Caco-2 (cell line): ENCODE measurements at regions not wholly inside any gene's neighbourhood (a gene's known extent, or its start where the extent isn't known, plus 50 kb on each side); places are given as distances from the start of the nearest gene placed in this dataset.

Experiments
- BruUV-seq: library from RNA; stranded (reverse); fragments of 400-500 nt; replicated peaks from 2 replicates; lab custom pipeline; 2021; lab: Mats Ljungman, UMichigan
- CTCF ChIA-PET: fragments of 300-600 bp; sonication (Branson Sonifier 250); formaldehyde crosslinking; loops from one replicate; lab custom pipeline; 2022; ENCODE audit warnings: antibody characterized with exemption; lab: Charles Lee
- POLR2A ChIA-PET: fragments of 300-600 bp; sonication (Branson Sonifier 250); formaldehyde crosslinking; loops from one replicate; lab custom pipeline; 2022; ENCODE audit warnings: antibody characterized with exemption; lab: Charles Lee
- DNase-seq, 2 experiments: peaks; one replicate each; pipeline versions ENCODE4 v3.0.0 to v3.0.0-alpha.2; 2020 to 2022
- H3K27me3 ChIP-seq: replicated peaks from 2 replicates; pipeline ENCODE4 v1.6.0; 2011; ENCODE audit warnings: low read length; ENCODE audit not compliant: control insufficient read depth, insufficient read depth
- H3K36me3 ChIP-seq: 2 replicates; pipeline ENCODE4 v1.5.1; 2011; ENCODE audit warnings: low read length; ENCODE audit not compliant: control insufficient read depth, insufficient read depth
- H3K4me1 ChIP-seq: fragments of 250-450 bp; sonication (Bioruptor Pico); 2 replicates; pipeline ENCODE4 v1.5.1; 2020; ENCODE audit warnings: mild to moderate bottlenecking
- H3K4me3 ChIP-seq: 2 replicates; pipeline ENCODE4 v1.5.1; 2011; ENCODE audit warnings: low read depth, mild to moderate bottlenecking, control low read depth, low read length
- H3K9me3 ChIP-seq: fragments of 250-450 bp; sonication (Bioruptor Pico); 2 replicates; pipeline ENCODE4 v1.5.1; 2020; ENCODE audit warnings: mild to moderate bottlenecking, moderate library complexity
- H3K27ac Mint-ChIP-seq: one replicate; pipeline ENCODE4 v1.8.0; 2022; ENCODE audit warnings: mixed read lengths; ENCODE audit not compliant: unreplicated experiment
- H3K27me3 Mint-ChIP-seq: one replicate; pipeline ENCODE4 v1.8.0; 2022; ENCODE audit warnings: mixed read lengths; ENCODE audit not compliant: insufficient read depth, unreplicated experiment
- H3K36me3 Mint-ChIP-seq: one replicate; pipeline ENCODE4 v1.8.0; 2022; ENCODE audit warnings: mild to moderate bottlenecking, mixed read lengths; ENCODE audit not compliant: insufficient read depth, unreplicated experiment
- H3K4me1 Mint-ChIP-seq: one replicate; pipeline ENCODE4 v1.8.0; 2022; ENCODE audit warnings: low read depth, mixed read lengths; ENCODE audit not compliant: unreplicated experiment
- H3K4me3 Mint-ChIP-seq: one replicate; pipeline ENCODE4 v1.8.0; 2022; ENCODE audit warnings: mild to moderate bottlenecking, moderate library complexity, mixed read lengths; ENCODE audit not compliant: unreplicated experiment
- H3K9me3 Mint-ChIP-seq: one replicate; pipeline ENCODE4 v1.8.0; 2022; ENCODE audit warnings: mixed read lengths; ENCODE audit not compliant: unreplicated experiment
- intact Hi-C: fragments of 100-400 bp; cut with micrococcal nuclease; formaldehyde crosslinking; loops from one replicate; pipeline ENCODE4 v1.10.0; 2022; ENCODE audit not compliant: unreplicated experiment
- TF ChIP-seq, protein P1 (sequence below), 2 experiments: fragments of 200-600 bp in 1 of 2; IDR thresholded peaks; 1 replicate in 1 of 2; 2 replicates in 1 of 2; pipeline versions ENCODE4 v1.5.1 to v1.8.0; 2011 to 2022; ENCODE audit warnings: antibody characterized with exemption in 1 of 2, control low read depth in 1 of 2, inconsistent platforms in 1 of 2, low read depth in 1 of 2, low read length in 1 of 2, mild to moderate bottlenecking in 1 of 2, moderate library complexity in 1 of 2; ENCODE audit not compliant: insufficient read depth in 1 of 2, severe bottlenecking in 1 of 2, unreplicated experiment in 1 of 2

DNA sequence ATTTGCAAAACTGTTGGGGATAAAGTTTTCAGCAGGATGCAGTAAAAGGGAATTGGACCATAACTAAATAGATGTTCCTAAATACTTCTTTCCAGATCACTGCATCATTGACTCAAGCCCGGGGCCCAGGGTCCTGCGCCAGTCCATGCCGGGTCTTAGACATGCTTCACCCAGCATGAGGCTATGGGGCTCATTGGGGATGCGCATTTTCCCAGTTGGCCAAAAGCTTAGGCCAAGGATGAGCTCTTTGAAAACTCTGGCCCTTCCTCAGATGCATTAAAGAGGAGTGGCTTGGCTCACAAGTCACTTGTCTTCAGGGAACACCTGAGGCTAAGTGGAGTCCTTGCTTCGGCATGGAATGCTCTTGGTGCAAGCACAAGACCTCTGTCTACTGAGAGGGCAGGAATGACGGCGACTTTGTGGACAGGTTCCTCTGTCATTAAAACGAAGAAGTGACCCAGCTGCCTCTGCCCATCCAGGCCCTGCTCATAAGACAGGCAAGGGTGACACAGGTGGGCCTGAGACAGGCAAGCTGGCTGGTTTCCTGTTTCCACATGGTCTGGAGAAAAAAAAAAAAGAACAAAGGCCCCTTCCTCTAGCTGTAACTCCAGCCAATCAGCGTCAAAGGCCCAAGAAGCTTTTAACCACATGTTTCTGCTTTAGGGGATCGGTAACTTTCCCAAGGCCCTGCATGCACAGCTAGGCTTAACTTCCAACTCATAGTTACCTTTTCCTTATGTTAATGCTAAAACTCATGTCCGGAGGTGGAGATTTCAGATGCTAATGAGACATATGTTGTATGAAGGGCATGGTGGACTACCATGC, 81.4 kb upstream of the CDH4 start:
- Histone ChIP-seq H3K36me3 (no peaks in the 10 kb centered on the region), H3K4me3 (no peak overlapping the region), H3K9me3 (no peaks in the 10 kb centered on the region; the same call in 1 of the 2 replicates), H3K4me1 (no peaks in the 10 kb centered on the region), H3K27me3 (no peaks in the 10 kb centered on the region)
- CTCF ChIA-PET, result interaction anchor here (0.6 kb wide), 1 partner anchor 546 kb away, joined by 3 read pairs; no protein-coding TSS in a partner anchor
- H3K4me3 Mint-ChIP-seq, result no peak overlapping the region
- H3K9me3 Mint-ChIP-seq, result no peaks in the 10 kb centered on the region
- peak in 1 of 2 experiments; percentile 44 for DNase-seq
- no TSS peak for BruUV-seq
- no peaks in the 10 kb centered on the region for H3K36me3 Mint-ChIP-seq
- intact Hi-C loops, result no loop called here
- peaks cover 7% of the 10 kb centered on the region for H3K27me3 Mint-ChIP-seq
- no peaks in the 10 kb centered on the region for H3K4me1 Mint-ChIP-seq
- TF ChIP-seq, protein P1, sequence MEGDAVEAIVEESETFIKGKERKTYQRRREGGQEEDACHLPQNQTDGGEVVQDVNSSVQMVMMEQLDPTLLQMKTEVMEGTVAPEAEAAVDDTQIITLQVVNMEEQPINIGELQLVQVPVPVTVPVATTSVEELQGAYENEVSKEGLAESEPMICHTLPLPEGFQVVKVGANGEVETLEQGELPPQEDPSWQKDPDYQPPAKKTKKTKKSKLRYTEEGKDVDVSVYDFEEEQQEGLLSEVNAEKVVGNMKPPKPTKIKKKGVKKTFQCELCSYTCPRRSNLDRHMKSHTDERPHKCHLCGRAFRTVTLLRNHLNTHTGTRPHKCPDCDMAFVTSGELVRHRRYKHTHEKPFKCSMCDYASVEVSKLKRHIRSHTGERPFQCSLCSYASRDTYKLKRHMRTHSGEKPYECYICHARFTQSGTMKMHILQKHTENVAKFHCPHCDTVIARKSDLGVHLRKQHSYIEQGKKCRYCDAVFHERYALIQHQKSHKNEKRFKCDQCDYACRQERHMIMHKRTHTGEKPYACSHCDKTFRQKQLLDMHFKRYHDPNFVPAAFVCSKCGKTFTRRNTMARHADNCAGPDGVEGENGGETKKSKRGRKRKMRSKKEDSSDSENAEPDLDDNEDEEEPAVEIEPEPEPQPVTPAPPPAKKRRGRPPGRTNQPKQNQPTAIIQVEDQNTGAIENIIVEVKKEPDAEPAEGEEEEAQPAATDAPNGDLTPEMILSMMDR (IDR thresholded peaks at IDR 0.05; ENCODE audit: insufficient read depth in 1 of 2, low read depth in 1 of 2, low read length in 1 of 2, severe bottlenecking in 1 of 2, unreplicated experiment in 1 of 2), result no peak
- H3K27ac Mint-ChIP-seq, result no peak overlapping the region
- POLR2A ChIA-PET, result no interaction called here

- Histone ChIP-seq H3K4me3 (no peak overlapping the region), H3K36me3 (no peaks in the 10 kb centered on the region), H3K27me3 (no peaks in the 10 kb centered on the region), H3K9me3 (no peaks in the 10 kb centered on the region; the same call in 1 of the 2 replicates), H3K4me1 (peaks cover 3% of the 10 kb centered on the region)
- H3K4me3 Mint-ChIP-seq, result no peak overlapping the region
- H3K27me3 Mint-ChIP-seq, result peaks cover 7% of the 10 kb centered on the region
- peak in 1 of 2 experiments; percentile 1 for DNase-seq
- ChIA-PET CTCF (no interaction called here), POLR2A (no interaction called here)
- H3K9me3 Mint-ChIP-seq, result no peaks in the 10 kb centered on the region
- TF ChIP-seq, protein P1 (IDR thresholded peaks at IDR 0.05; ENCODE audit: insufficient read depth in 1 of 2, low read depth in 1 of 2, low read length in 1 of 2, severe bottlenecking in 1 of 2, unreplicated experiment in 1 of 2), result no peak
- no peaks in the 10 kb centered on the region for H3K36me3 Mint-ChIP-seq
- no peaks in the 10 kb centered on the region for H3K4me1 Mint-ChIP-seq
- intact Hi-C loops, result no loop called here
- BruUV-seq, result no TSS peak
- no peak overlapping the region for H3K27ac Mint-ChIP-seq
These were observed 78.8 kb upstream of the CDH4 start for GRCh38 chr20:61173267-61173666.

GRCh38 chr20:61173961-61174725, 77.9 kb upstream of the CDH4 start:
- Mint-ChIP-seq H3K9me3 (no peaks in the 10 kb centered on the region), H3K4me3 (no peak overlapping the region), H3K4me1 (peaks cover 9% of the 10 kb centered on the region), H3K27ac (no peak overlapping the region), H3K27me3 (peaks cover 7% of the 10 kb centered on the region), H3K36me3 (no peaks in the 10 kb centered on the region)
- POLR2A ChIA-PET, result no interaction called here
- Histone ChIP-seq H3K36me3 (no peaks in the 10 kb centered on the region), H3K4me3 (no peak overlapping the region), H3K27me3 (no peaks in the 10 kb centered on the region), H3K4me1 (peaks cover 11% of the 10 kb centered on the region), H3K9me3 (no peaks in the 10 kb centered on the region; the same call in 1 of the 2 replicates)
- intact Hi-C loops, result no loop called here
- BruUV-seq, result no TSS peak
- peak in 1 of 2 experiments; percentile 33 for DNase-seq
- CTCF ChIA-PET, result no interaction called here
- TF ChIP-seq, protein P1 (IDR thresholded peaks at IDR 0.05; ENCODE audit: insufficient read depth in 1 of 2, low read depth in 1 of 2, low read length in 1 of 2, severe bottlenecking in 1 of 2, unreplicated experiment in 1 of 2), result no peak
